PC-3 (cell line): ENCODE measurements at regions not wholly inside any gene's neighbourhood (a gene's known extent, or its start where the extent isn't known, plus 50 kb on each side); places are given as distances from the start of the nearest gene placed in this dataset.
"Not testable (repeated sequence)": the region's sequence is repeated elsewhere in the genome, so short reads cannot be mapped to it uniquely, and the experiment has no call there.

Source experiments
- EZH2 ChIP-seq: fragments of 300-600 bp; sonication (generic); IDR thresholded peaks from one replicate; pipeline ENCODE4 v1.6.1; 2017; ENCODE audit warnings: antibody characterized with exemption, mild to moderate bottlenecking, low read length; ENCODE audit not compliant: unreplicated experiment
- TF ChIP-seq, protein P1 (sequence below): fragments of 300-600 bp; sonication (generic); conservative IDR thresholded peaks from 2 replicates; pipeline ENCODE4 v1.5.1; 2017; ENCODE audit warnings: antibody characterized with exemption, low read depth, mild to moderate bottlenecking, low read length

DNA sequence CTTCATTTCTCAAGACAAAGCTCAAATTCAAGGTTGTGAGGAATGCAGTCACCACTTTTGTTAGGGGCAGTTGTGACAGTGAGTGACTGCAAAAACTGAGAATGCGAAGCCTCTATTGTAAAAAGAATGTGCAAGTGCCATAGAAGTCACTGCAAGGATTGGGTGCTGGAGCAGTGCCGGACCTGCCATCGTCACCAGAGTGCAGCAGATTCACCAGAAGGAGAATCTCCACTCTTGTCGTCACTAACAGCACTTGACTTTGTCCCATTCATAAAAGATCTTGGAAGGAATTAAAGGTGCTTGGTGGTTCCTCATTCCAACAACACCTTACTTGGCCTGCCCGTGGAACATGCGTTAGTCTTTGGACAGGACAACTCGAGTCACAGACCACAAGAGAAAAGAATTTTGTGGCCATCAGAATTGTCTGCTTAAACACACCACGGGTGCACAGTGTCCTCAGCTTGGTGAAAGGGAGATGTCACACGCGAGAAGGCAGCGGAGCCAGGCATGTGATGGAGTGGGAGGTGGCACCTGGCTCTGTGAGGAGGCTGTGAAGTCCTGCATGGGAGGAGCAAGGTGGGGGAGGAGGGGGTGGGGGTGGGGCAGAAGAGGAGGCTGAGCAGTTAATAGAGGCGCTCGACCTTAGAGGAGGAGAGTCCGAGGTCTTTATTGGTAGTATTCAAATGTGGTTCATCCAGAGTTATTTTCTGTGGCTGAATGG is 100.9 kb upstream of the SPDYE9 start:
- TF ChIP-seq, protein P1, sequence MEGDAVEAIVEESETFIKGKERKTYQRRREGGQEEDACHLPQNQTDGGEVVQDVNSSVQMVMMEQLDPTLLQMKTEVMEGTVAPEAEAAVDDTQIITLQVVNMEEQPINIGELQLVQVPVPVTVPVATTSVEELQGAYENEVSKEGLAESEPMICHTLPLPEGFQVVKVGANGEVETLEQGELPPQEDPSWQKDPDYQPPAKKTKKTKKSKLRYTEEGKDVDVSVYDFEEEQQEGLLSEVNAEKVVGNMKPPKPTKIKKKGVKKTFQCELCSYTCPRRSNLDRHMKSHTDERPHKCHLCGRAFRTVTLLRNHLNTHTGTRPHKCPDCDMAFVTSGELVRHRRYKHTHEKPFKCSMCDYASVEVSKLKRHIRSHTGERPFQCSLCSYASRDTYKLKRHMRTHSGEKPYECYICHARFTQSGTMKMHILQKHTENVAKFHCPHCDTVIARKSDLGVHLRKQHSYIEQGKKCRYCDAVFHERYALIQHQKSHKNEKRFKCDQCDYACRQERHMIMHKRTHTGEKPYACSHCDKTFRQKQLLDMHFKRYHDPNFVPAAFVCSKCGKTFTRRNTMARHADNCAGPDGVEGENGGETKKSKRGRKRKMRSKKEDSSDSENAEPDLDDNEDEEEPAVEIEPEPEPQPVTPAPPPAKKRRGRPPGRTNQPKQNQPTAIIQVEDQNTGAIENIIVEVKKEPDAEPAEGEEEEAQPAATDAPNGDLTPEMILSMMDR, result not testable (repeated sequence)
- TF ChIP-seq EZH2, result not testable (repeated sequence)
